ENCODE measurements at regions not wholly inside any gene's neighbourhood (a gene's known extent, or its start where the extent isn't known, plus 50 kb on each side); places are given as distances from the start of the nearest gene placed in this dataset.
A peak's percentile ranks its signal among the peaks of the same experiment; 100 is the strongest.

GRCh38 chr2:64848363-64848762 is 140.8 kb upstream of the SLC1A4 start:
- no peak overlapping the region for H3K27ac ChIP-seq (ENCODE audit: extremely low read length, insufficient read depth, low read length)
- POLR2A ChIA-PET = interaction anchor here (1.1 kb wide), 1 partner anchor 194 kb away, joined by 6 read pairs; the partner anchor contains the start of gene SERTAD2
- intact Hi-C loops (cut with micrococcal nuclease; ENCODE audit: unreplicated experiment) (no loop called here), in situ Hi-C loops (cut with HindIII; ENCODE audit: extremely low pct_ligation_motif_present, low pct_unique_long_range_greater_than_20kb) (no loop called here)
- FAIRE-seq = no peak
- H3K9ac ChIP-seq (ENCODE audit: insufficient read depth, low read depth, low read length) = no peak overlapping the region
- DNase-seq (ENCODE audit: low spot score) = no peak
- peaks cover 7% of the 10 kb centered on the region; the same call in 1 of the 2 replicates for H3K4me1 ChIP-seq (ENCODE audit: insufficient read depth, low read length)
- no peaks in the 10 kb centered on the region for H3K36me3 ChIP-seq (replicated peaks in 1 of 2; ENCODE audit: control insufficient read depth in 1 of 2, insufficient read depth in 2 of 2, low read length in 2 of 2)
- CTCF ChIA-PET (ENCODE audit: low intra/inter-chr PET ratio, low total read pairs) = no interaction called here
- peak; percentile 29 for ATAC-seq
- TF ChIP-seq PITX1 (CRISPR knock-in tag; IDR thresholded peaks at IDR 0.05) = no peak
- no peak for TF ChIP-seq GATAD1 (CRISPR knock-in tag; IDR thresholded peaks at IDR 0.05)
- no peak for TF ChIP-seq NFAT5 (CRISPR knock-in tag; IDR thresholded peaks at IDR 0.05)
- no peak for TF ChIP-seq SOX5 (CRISPR knock-in tag; IDR thresholded peaks at IDR 0.05; ENCODE audit: borderline replicate concordance)
- no peak for TF ChIP-seq ZNF44 (CRISPR knock-in tag; IDR thresholded peaks at IDR 0.05)
- H3K4me3 ChIP-seq (replicated peaks in 1 of 3; ENCODE audit: insufficient read depth in 1 of 3, low read depth in 2 of 3, low read length in 3 of 3) = no peak overlapping the region
- H4K20me1 ChIP-seq (ENCODE audit: insufficient read depth, low read length) = no peaks in the 10 kb centered on the region
- no TSS peak for BruUV-seq (replicated peaks)
- H3K4me2 ChIP-seq (ENCODE audit: low read depth, low read length) = no peak overlapping the region
- H3K79me2 ChIP-seq (ENCODE audit: insufficient read depth, low read length) = no peaks in the 10 kb centered on the region
- H2AFZ ChIP-seq (ENCODE audit: low read length) = no peak overlapping the region
- 58% methylated on average over 5 of the region's 5 CpGs for WGBS (ENCODE audit: low lambda C conversion rate)
- H3K9me3 ChIP-seq (ENCODE audit: low read length) = no peaks in the 10 kb centered on the region
- H3K27me3 ChIP-seq (ENCODE audit: control insufficient read depth in 1 of 2, insufficient read depth in 2 of 2, low read length in 2 of 2) = peaks cover 0 to 3% of the 10 kb centered on the region in 2 experiments; a peak in 2 of 5 replicates

Data from HepG2 (cell line).